GM19455 (cell line): ENCODE measurements at regions not wholly inside any gene's neighbourhood (a gene's known extent, or its start where the extent isn't known, plus 50 kb on each side); places are given as distances from the start of the nearest gene placed in this dataset.
"Not testable (repeated sequence)": the region's sequence is repeated elsewhere in the genome, so short reads cannot be mapped to it uniquely, and the experiment has no call there.

Experiments used
- ATAC-seq: cut with Tn5 transposase; IDR thresholded peaks from one replicate; pipeline ENCODE4 v1.9.1; 2021; ENCODE audit not compliant: unreplicated experiment

- ATAC-seq, result no peak
Observed at GRCh38 chr21:35614396-35614921, 445.9 kb downstream of the SETD4 start.

DNA sequence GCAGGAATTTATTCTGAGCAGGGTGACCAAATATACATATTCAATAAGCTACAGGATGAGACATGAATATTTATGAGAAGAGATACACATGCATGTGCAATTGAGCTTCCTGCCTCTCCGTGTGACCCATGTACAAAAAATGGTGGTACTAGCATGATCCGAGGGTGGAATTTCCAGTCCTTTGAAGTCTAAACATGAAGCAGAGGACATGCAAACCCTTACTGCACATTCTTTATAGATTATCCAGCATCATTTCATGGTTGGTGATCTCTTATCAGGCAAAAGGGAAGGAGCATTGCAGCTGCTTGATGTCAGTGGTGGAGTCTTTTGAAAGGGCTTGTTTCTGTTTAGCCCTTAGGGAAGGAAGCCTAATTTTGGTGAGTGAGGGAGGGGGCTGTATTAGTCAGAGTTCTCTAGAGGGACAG, 448.6 kb downstream of the SETD4 start:
- no peak for ATAC-seq

GRCh38 chr21:35609263-35609662, 451.1 kb downstream of the SETD4 start:
- ATAC-seq, result no peak

DNA sequence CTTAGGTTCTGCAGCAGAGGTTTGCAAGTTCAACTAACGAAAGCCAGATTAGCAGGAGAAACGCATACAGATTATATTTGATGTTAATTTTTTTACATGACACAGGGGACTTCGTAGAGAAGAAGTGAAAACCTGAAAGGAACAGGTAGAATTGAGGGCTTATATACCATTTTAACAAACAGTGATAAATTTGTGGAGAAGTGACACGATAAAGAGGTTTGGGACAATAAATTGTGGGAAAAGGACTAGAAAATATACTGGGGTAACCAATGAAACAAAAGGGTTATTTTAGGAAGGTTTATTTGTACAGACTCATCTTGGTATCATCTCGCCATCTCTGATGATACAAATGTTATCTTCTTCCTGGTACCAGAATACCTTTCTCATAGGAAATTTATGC, 452.9 kb downstream of the SETD4 start:
- ATAC-seq, result no peak

DNA sequence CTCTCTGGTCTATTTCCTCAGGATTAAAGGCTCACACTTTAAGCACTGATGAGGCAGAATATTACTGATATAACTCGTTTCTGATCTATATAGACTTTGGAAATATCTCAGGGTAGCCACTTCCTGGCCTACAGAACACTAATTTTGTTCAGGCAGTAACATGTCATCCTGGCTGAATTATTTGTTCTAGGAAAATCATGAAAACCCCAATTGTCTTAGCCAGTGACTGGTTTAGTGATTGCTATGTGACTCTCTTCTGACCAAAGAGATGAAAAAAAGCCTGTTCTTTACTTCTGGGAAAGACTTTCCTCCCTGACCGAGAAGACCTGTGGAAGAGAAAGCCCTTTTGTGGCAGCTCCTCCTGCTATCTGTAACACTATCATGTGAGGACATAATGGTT, 453.7 kb downstream of the SETD4 start:
- no peak for ATAC-seq

- ATAC-seq, result no peak
Observed at GRCh38 chr21:35606146-35606545, 454.2 kb downstream of the SETD4 start.

DNA sequence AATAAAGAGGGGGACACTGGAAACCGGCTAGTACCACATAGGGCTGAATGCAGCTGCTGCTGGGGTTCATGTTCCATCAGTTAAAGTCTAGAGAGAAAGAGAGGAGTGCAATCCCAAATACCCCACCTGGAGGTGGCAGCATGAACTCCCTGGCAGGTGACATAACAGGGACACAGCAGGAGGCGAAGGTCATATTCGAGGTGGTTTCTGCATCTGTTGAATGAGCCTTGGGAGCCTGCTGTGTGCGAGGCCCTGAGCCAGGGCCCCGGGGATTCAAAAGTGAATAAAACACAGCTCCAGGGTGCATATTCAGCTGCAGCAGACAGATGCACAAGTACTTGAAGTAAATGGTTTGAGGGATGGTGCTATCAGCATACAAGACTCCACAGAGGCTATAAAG, 456.8 kb downstream of the SETD4 start:
- ATAC-seq, result no peak

GRCh38 chr21:35602811-35603362, 457.4 kb downstream of the SETD4 start:
- ATAC-seq, result no peak

- no peak for ATAC-seq
Observed at GRCh38 chr21:35601211-35601610, 459.1 kb downstream of the SETD4 start.

DNA sequence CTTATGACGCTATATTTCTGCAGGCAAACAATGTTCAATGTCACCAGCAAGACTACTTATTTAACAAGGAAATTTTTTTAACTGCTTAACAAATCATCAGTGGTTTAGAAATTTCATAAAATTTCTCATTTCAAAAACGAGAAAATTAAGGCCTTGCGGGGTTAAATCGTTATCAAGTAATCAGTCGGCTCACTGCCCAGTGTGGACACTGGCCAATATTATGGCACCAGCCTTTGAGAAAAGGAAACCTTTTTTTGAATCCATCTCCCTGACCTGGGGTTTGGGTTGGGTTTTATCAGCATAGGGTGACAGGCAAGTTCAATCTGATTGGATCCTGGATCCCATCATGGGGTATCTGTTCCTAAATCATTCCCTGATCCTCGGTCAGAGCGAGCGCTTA, 461.2 kb downstream of the SETD4 start:
- ATAC-seq, result no peak

GRCh38 chr21:35597750-35598339, 462.5 kb downstream of the SETD4 start:
- no peak for ATAC-seq

- ATAC-seq, result no peak
Observed at GRCh38 chr21:35594905-35595304, 465.4 kb downstream of the SETD4 start.

GRCh38 chr21:35593000-35593502, 467.3 kb downstream of the SETD4 start:
- ATAC-seq, result no peak

DNA sequence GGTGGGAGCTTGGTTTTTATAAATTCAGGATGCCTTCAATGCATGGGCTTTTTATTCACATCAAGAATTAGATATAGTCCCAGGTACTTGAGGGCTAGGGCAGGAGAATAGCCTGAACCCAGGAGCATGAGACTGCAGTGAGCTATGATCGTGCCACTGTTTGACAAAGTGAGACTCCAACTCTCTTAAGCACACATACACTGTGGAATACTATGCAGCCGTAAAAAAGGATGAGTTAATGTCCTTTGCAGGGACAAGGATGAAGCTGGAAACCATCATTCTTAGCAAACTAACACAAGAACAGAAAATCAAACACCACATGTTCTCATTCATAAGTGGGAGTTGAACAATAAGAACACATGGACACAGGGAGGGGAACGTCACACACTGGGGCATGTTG, 470.0 kb downstream of the SETD4 start:
- not testable (repeated sequence) for ATAC-seq

- ATAC-seq, result no peak
Observed at GRCh38 chr21:35587841-35588380, 472.4 kb downstream of the SETD4 start.

GRCh38 chr21:35586305-35586704, 474.0 kb downstream of the SETD4 start:
- ATAC-seq, result no peak

DNA sequence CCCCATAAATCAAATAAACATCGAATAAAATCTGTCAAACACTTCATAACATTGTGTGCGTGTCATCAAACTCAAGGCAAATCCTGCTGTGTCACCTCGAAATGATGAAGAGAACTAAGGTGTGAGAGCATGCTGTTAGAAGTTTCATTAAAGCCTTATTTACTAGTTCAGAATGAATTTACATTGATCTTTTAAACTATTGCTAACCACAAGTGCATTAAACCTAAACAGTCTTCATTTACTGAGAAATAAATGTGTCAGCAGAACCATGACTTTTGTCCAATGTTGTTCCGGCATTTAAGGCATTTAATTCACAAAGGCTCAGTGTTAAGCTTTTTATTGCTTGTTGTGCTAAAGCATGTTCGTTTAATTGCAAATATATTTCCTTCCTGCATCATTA, 474.4 kb downstream of the SETD4 start:
- ATAC-seq, result no peak

GRCh38 chr21:35585155-35585554, 475.2 kb downstream of the SETD4 start:
- no peak for ATAC-seq

GRCh38 chr21:35583566-35584216, 476.6 kb downstream of the SETD4 start:
- ATAC-seq, result no peak

- ATAC-seq, result no peak
Observed at GRCh38 chr21:35582731-35583130, 477.6 kb downstream of the SETD4 start.

DNA sequence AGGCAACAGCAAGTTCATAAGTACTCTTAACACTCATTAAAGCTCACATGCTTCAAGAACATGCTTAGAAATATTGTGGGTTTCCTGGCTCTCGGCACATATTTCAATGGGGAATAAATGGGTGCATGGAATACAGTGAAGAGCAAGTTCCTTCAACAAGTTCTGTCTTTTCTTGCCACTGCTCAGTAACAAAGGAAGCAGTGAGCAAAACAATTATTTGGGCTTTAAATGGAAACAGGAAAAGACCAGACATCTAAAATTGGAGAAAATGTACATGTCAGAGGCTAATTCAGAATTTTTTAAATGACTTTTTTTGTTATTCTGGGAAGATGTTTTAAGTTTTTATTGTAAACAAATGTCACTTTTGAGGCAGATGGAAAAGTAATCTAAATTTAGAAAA, 478.7 kb downstream of the SETD4 start:
- no peak for ATAC-seq
